ENCODE measurements at regions not wholly inside any gene's neighbourhood (a gene's known extent, or its start where the extent isn't known, plus 50 kb on each side); places are given as distances from the start of the nearest gene placed in this dataset.
A peak's percentile ranks its signal among the peaks of the same experiment; 100 is the strongest.

DNA sequence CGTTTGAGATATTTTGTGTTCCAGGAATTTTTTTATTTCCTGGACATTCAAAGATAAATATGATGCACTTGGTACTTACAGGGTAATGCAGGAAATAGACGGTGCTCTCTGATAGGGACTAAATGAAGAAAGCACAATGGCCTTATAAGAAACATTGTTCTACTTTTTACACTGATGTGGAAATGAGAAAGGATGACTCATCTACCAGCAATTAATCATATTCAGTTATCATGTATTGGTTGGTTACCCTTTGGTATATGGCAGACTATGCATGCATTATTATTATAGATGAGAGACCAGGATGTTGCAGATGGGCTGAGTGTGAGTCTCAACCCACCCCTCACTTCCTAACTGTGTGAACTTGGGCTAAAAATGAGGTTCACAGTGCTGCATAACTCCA lies 222.2 kb downstream of the FLRT2 start:
- DNase-seq (ENCODE audit: low read depth), result peak; percentile 19

DNA sequence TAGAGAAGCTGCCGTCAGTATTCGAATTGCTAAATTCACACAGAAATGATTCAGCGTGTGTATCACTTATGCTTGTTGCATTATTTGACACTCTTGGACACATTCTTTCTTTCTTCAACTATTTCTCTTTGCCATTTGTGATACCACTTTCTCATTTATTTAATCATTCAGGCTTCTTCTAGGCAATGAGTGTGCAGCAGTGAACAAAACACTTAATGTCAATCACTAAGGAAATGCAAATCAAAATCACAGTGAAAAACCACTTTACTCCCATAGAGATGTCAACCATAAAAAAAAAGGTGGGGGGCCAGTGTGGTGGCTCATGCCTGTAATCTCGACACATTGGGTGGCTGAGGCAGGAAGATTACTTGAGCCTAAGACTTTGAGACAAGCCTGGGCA lies 214.6 kb downstream of the FLRT2 start:
- DNase-seq (ENCODE audit: low read depth), result no peak

DNA sequence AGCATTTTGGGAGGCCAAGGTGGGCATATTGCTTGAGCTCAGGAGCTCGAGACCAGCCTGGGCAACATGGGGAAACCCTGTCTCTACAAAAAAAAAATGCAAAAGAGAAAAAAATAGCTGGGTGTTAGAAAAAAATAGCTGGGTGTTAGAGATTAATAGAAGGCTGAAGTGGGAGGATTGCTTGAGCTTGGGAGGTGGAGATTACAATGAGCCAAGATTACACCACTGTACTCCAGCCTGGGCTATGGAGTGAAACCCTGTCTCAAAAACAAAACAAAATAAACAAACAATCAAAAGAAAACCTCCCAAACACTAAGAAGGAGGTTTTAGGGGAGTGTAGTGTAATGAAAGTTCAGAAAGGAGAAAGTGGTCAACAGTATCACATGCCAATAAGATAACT lies 202.1 kb downstream of the FLRT2 start:
- DNase-seq (ENCODE audit: low read depth), result peak; percentile 15

DNA sequence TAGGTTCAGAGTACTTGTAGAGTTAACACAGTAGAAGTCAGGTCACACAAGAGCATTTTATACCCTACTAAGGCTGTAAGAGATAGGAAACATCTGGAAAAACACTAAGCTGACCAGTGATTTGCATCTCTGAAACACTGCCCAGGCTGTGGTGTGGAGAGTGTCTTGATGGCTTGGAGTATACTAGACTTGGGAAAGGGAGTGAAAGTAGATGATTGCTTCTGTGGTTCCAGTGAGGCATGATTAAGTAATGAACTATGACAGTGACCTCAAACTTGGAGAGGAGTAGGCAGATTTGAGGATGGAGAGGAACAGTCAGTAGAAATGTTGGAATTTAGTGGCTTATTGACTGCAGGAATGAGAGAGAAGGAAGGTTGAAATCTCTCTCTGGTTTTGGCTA lies 201.2 kb downstream of the FLRT2 start:
- DNase-seq (ENCODE audit: low read depth), result peak; percentile 97

DNA sequence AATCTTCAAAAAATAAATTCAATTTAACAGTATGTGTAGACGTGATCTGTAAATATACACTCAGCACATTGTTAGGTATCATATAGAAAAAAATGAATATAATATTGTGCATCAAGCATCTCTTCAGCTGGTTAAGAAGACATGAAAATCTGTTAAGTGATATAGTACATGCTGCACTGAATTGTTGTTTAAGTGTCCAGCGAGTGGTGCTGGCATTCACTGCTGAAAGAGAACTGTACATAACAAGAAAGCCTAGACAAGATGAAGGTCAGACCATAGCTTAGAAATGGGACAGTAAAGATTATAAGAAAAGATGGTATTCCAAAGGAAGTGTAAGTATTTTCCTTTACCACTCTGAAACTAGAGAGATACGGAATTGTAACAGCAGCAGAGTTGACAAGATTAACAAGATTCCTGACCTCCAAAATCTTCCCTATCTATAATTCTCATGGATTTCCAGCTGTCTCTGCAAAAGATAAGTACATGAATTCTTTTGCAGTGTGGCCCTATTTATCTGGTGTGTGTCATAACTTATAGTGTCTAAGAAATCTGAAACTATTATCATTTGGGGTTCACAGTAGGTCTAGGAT lies 198.6 kb downstream of the FLRT2 start:
- DNase-seq (ENCODE audit: low read depth), result peak; percentile 27

DNA sequence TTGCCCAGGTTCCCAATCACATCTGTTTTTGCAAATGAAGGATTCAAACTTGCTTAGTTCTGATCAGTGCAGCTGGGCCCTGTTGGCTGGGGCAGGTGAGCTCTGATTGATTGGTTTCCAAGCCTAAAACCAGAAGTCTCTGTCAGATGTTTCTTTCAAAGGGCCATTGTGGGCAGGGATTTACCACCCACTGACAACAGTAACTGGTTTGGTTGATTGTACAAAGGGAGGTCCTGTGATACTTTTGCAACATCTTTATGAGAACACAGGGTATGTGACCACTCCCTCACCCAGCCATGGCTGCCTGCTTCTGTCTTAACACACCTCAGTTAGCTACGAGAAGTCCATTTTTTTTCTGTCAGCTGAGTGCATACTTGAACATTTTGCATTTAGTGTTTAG lies 184.1 kb downstream of the FLRT2 start:
- no peak for DNase-seq (ENCODE audit: low read depth)

DNA sequence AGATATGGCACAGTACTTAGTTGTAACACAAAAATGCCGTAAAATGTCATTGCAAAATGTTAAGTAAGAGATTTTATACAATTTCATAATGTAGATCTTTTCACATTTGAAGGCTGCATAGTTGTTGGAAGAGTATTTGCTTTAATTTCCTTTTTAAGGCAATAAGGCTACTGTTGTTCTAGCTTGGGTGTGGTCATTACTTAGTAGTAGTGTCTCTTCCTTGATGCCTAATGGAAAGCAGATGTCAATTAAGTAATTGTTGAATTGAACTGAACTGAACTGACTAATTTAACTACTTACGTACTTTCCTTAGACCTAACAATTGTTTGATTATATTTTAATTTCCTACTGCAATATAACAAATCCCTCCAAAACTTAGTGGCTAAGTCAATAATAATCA lies 181.7 kb downstream of the FLRT2 start:
- DNase-seq (ENCODE audit: low read depth), result no peak

All from amniotic epithelial cell (primary cell).